H1 (cell line): ENCODE measurements at regions not wholly inside any gene's neighbourhood (a gene's known extent, or its start where the extent isn't known, plus 50 kb on each side); places are given as distances from the start of the nearest gene placed in this dataset.

Experiments
- ATF3 ChIP-seq: IDR thresholded peaks from 2 replicates; pipeline ENCODE4 v1.6.1; 2011; ENCODE audit warnings: low read depth, mild to moderate bottlenecking, low read length; ENCODE audit not compliant: insufficient read depth
- CTCF ChIP-seq, 3 experiments: IDR thresholded peaks; 1 replicate in 2 of 3; 2 replicates in 1 of 3; pipeline versions ENCODE4 v1.5.1 to v1.6.1; 2011; ENCODE audit warnings: low read length in 3 of 3, mild to moderate bottlenecking in 3 of 3, inconsistent platforms in 2 of 3, low read depth in 1 of 3, moderate library complexity in 1 of 3; ENCODE audit not compliant: insufficient read depth in 1 of 3; ENCODE audit errors: control extremely low read depth in 1 of 3
- TCF12 ChIP-seq: IDR thresholded peaks from 2 replicates; pipeline ENCODE4 v1.6.1; 2011; ENCODE audit warnings: low read depth, mild to moderate bottlenecking, low read length

- TF ChIP-seq ATF3 (no peak), TCF12 (no peak), CTCF (IDR thresholded peaks at IDR 0.05; ENCODE audit: control extremely low read depth in 1 of 3, insufficient read depth in 1 of 3, low read depth in 1 of 3, low read length in 3 of 3) (no peak)
Measured at GRCh38 chr16:5315914-5316313, 218.3 kb upstream of the EEF2KMT start.
